ENCODE measurements at regions not wholly inside any gene's neighbourhood (a gene's known extent, or its start where the extent isn't known, plus 50 kb on each side); places are given as distances from the start of the nearest gene placed in this dataset.

DNA sequence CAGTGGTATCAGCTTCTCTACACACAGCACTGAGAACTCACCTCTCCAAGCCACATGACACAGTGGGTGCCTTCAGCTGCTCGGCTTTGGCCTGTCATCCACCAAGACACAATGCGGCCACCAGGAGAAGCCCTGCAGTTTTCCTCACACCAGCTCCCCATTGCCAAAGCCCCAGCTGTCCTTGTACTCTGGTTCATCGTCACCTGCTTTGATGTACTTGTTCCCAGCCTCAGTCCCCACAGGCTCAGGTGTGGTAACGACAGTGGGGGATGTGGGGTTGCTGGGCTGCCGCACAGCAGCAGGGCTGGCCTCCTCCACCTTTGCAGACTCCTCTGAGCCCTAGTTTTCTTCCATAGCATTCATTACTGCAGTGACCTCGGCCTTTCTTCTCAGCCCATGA, 387.3 kb downstream of the MEIS1 start:
- no peak for TF ChIP-seq CTCF (IDR thresholded peaks at IDR 0.05; ENCODE audit: control insufficient read depth, extremely low read depth, insufficient read depth)

GRCh38 chr2:66824926-66825325, 390.0 kb downstream of the MEIS1 start:
- no peak for TF ChIP-seq CTCF (IDR thresholded peaks at IDR 0.05; ENCODE audit: control insufficient read depth, extremely low read depth, insufficient read depth)
- no peak for DNase-seq (ENCODE audit: low read depth)
- no peak overlapping the region for H3K4me3 ChIP-seq (ENCODE audit: low read depth, low read length)

More for the DNA sequence above, 387.3 kb downstream of the MEIS1 start:
- no peak for DNase-seq (ENCODE audit: low read depth)
- no peak overlapping the region for H3K4me3 ChIP-seq (ENCODE audit: low read depth, low read length)

- no peak overlapping the region for H3K4me3 ChIP-seq (ENCODE audit: low read depth, low read length)
- no peak for DNase-seq (ENCODE audit: low read depth)
- TF ChIP-seq CTCF (IDR thresholded peaks at IDR 0.05; ENCODE audit: control insufficient read depth, extremely low read depth, insufficient read depth): no peak
Measured at GRCh38 chr2:66827851-66828250, 392.9 kb downstream of the MEIS1 start.

DNA sequence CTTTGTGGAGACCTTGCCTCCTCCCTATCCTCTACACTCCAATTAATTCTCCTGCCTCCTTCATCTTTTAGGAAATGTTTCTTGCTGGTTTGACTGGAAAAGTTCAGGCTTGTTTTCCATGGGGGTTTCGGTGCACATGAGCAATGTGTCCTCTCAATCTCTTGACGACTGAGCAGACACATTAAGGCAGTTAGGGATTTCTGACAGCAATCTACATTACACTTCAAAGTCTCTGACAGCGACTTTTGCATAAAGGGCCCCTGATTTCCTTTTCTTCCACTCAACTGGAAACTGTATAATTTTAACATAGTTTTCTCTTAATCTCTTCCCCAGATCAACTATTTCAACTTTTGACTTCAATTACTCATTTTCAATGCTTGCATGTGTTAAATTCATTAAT, 394.0 kb downstream of the MEIS1 start:
- no peak for TF ChIP-seq CTCF (IDR thresholded peaks at IDR 0.05; ENCODE audit: control insufficient read depth, extremely low read depth, insufficient read depth)
- H3K4me3 ChIP-seq (ENCODE audit: low read depth, low read length): no peak overlapping the region
- DNase-seq (ENCODE audit: low read depth): no peak

GRCh38 chr2:66830881-66831280, 396.0 kb downstream of the MEIS1 start:
- no peak overlapping the region for H3K4me3 ChIP-seq (ENCODE audit: low read depth, low read length)
- no peak for DNase-seq (ENCODE audit: low read depth)
- no peak for TF ChIP-seq CTCF (IDR thresholded peaks at IDR 0.05; ENCODE audit: control insufficient read depth, extremely low read depth, insufficient read depth)

DNA sequence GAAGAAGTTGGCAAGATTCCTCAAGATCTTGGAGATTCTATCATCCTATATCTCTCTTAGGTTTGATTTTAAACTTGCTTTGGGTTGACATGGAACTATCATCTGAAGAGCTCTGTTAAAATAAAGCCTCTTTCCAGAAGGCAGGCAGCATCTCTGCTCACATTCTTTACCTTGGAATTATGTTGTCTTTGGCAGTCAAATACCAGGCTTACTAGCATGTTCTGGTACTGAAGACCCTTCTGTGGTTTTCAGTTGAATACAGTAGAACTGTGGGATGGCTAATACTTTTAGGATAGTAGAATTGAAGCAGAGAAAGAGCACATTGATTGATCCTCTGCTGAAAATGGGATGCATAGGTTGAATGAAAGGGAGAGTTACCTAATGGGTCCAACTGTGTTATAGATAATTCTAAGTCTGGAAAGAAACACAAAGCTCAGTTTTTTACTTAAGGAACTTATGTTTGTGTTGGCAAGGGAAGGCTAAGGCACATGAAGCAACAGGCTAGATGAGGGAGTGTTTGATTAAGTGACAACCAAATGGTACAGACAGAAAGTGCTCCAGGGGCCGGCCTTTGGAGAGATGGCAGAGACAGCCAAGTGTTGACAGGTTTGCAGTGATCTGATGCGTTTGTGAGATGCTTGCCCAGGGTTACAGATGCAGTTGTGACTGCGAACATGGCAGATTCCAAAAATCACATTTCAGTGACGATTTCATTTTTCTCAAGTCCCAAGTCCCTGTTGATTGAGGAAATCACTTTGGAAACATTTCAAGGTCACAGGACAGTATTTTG, 397.9 kb downstream of the MEIS1 start:
- H3K4me3 ChIP-seq (ENCODE audit: low read depth, low read length): no peak overlapping the region
- no peak for TF ChIP-seq CTCF (IDR thresholded peaks at IDR 0.05; ENCODE audit: control insufficient read depth, extremely low read depth, insufficient read depth)
- DNase-seq (ENCODE audit: low read depth): no peak

GRCh38 chr2:66834859-66835258, 399.9 kb downstream of the MEIS1 start:
- H3K4me3 ChIP-seq (ENCODE audit: low read depth, low read length): no peak overlapping the region
- no peak for TF ChIP-seq CTCF (IDR thresholded peaks at IDR 0.05; ENCODE audit: control insufficient read depth, extremely low read depth, insufficient read depth)
- DNase-seq (ENCODE audit: low read depth): no peak

All from LNCaP clone FGC (cell line).